CD4-positive, alpha-beta T cell treated with Interleukin-10 for 1 hour (primary cell): ENCODE measurements at regions not wholly inside any gene's neighbourhood (a gene's known extent, or its start where the extent isn't known, plus 50 kb on each side); places are given as distances from the start of the nearest gene placed in this dataset.
"Not testable (repeated sequence)": the region's sequence is repeated elsewhere in the genome, so short reads cannot be mapped to it uniquely, and the experiment has no call there.

Source experiments
- DNase-seq: peaks from one replicate; pipeline ENCODE4 v3.0.0-alpha.2; 2020

DNA sequence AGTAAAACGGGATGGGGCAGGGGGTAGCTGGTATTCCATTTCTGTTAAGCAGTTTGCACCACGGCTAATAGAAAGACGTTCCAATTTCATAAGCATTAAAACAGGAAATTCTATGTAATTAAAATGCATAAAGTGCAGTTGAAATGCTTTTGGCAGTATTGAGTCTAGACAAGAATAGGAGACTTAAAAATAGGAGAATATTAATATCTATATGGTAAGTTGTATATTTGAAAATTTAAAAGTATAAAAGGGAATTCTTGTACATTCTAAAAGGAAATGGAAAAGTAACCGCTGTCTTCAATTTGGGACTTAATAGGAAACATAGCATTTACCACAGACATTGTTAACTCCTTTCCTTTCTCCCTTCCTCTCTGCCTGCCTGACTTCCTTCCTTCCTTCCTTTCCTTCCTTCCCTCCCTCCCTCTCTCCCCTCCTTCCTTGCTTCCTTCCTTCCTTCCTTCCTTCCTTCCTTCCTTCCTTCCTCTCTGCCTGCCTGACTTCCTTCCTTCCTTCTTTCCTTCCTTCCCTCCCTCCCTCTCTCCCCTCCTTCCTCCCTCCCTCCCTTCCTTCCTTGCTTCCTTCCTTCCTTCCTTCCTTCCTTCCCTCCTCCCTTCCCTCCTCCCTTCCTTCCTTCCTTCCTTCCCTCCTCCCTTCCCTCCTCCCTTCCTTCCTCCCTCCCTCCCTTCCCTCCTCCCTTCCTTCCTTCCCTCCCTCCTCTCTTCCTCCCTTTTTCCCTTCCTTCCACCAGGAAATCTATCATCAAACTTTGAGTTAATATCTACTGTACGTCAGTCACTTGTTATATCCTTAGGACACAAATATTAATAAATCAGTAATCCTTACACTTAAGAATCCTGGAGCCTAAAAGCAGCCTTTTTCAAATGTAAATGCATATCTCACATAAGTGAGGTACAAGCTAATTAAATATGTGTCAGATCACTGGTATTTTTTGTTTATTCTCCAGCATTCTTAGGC lies 1049.3 kb downstream of the GALC start:
- no peak for DNase-seq

DNA sequence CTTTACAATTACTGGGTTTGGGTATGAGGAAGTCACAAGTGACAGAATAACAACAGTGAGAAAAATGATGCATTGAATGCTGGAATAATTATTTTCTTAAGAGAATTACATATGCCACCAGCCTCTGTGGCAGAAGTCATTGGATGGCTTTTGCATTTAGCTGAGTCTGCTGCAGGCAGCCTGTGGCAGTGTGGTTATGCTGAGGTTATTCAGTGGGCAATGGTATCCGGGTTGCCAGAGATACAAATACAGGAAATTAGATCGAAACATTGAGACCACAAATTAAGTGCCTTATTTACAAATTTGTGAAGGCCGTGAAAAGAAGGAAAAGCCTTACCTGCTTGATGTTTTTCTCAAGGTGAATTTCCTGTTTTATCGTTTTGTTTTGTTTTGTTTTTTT lies 1050.0 kb downstream of the GALC start:
- DNase-seq, result no peak

DNA sequence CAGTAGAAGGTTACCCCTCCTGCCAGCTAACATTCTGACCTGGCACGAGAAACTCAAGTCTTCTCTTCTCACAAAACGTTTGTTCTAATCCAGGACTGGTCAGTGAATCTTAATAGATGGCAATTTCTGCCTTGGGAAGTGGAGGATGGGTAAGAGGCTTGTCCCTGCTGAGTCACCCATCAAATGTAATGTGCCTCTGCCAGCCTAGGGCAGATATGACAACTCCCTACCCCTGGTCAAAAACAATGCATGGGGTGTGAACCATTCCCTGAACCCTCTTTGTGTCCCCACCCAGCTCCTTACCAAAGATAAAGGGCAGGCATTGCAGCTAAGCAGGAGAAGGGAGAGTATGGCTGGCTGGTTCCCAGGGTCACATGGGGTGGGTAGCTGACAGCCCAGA lies 1052.9 kb downstream of the GALC start:
- DNase-seq, result no peak

DNA sequence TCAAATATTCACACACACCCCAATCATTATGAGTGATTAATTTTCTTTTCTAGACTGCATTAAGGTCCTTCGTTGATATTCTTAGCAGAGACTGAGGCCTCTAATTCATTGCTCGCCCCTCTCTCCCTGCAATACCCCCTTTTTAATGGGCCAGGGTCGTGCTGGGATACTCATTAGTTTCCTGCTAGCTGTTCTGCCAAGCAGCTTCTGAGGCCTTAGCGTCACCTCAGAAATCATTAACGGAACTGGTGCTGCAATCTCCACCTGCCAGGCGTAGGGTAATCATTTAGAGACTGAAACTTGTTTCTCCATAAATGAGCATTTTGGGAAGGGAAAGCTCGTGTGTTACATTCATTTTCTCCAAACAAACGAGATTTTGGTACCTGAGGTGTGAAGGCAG lies 1054.7 kb downstream of the GALC start:
- DNase-seq, result no peak

DNA sequence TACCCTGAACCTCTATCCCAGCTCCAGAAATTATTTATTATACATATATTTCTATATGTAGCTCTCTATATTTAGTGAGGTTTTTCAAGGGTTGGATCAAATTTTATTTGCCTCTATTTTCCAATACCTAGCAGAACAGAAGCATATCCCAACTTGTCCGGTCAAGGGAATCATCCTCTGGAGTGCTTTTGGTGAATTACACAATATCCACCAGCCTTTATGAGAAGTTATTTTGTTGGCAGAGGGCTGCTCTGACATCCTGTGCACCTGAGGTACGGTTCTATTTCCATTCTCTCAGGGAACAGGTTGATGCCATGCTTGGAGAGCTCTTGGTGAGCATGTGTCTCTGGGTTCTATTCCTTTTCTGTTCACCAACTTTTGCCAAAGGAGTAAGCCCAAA lies 1056.4 kb downstream of the GALC start:
- no peak for DNase-seq

DNA sequence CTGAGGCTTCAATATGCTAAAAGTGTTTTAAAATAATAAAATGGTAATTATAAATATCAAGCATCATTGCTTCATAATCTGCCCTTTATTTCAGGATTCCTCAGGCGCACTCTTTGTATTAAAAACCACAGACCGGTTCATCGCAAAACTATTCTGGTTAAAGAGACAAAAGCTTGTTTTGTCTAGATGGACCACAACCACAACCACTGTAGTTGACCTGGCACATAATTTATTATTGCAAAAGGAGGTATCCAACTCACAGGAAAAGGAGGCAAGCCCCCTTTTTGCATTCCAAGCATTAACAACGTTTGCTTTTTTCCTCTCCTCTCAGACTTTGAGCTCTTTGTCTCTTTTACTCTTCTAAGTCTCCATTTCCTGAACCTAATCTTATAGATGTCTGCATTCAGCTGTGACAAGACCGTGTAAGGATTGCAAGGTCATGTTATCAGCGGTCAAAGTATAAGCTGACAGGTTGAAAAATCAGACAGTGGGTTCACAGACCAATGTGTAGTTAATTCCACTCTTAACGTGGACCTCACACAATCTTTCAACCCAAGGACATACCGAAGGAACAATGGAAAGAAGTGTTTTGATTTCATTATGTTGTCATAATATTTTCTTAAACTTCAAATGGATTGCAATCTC lies 1057.6 kb downstream of the GALC start:
- DNase-seq, result no peak

DNA sequence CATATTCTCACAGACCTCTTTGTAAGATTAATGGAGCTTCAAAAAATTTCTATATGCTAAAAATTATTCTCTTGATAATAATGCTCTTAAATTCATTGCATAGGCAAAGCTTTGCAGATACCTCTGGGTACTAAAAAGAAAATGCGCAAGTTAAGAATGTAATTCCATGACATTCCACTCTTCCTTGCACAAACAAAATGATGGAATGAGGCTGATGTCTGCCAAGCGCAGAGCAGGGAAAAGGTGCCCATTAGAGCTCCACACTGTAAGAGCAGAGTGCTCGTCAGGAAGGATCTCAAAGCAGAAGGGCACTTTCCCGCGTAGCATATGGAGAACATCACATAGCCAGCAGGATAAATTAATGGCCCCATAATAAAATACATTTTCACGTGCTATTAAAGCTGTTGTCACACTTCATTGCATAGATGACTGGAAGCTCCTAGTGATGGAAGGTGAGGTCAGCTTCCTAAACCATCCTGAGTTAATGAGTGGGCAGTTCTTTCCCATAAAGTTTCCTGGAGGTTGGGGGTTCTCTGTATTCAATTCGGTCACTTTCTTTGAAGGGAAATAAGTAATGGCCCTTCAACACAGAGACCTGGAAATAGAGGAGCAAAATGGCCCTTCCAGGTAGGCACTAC lies 1058.9 kb downstream of the GALC start:
- no peak for DNase-seq

DNA sequence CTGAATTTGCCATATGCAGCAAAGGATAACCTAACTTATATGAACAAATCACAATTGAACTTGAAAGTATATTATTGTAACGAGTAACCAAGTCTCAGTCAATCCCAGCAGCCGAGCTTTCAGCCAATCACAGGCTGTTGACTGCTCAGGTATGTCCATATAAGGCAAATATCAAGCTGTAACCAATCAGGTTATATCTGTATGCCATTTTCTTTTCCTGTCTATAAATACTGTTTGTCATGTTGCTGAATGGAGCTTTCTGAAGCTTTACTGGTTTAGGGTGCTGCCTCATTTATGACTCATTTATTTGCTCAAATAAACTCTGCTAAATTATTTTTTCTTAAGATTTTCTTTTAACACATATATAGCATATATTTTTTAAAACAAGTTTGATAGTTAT lies 1059.5 kb downstream of the GALC start:
- no peak for DNase-seq

DNA sequence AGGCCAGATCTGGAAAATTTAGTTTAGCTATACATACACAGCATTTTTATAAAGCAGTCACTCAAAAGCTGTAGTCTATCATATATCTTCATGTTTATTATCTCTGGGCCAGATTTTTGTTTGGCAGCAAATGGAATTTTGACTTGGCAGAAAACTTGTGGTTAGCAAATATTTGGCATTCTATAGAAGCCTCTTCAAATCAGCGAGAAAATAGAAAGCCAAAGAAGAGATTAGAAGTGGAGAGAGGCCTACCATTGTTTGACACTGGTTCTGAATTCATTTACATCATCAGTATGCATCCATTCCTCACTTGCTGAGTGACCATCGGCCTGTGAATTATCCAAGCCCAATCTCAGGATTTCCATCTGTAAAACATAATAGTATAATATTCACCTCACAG lies 1077.6 kb downstream of the GALC start:
- DNase-seq, result no peak

DNA sequence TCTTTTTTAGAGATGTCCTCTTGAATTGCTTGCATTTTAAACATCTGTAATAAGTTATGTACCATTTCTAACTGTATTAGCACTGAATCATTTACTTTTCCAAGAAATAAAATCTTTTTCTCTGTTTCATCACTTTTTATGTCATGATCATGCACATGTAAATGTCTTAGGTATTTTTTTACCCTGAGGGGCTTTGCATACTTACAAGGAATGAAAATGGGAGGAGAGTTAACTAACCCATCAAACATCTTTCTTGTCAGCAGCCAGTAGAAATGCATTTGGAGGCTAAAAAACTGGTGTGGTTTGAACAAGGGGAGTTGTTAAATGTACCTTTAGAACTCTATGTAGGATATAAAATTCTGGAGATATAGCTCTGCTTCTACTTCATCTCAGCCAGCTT lies 1080.3 kb downstream of the GALC start:
- no peak for DNase-seq

DNA sequence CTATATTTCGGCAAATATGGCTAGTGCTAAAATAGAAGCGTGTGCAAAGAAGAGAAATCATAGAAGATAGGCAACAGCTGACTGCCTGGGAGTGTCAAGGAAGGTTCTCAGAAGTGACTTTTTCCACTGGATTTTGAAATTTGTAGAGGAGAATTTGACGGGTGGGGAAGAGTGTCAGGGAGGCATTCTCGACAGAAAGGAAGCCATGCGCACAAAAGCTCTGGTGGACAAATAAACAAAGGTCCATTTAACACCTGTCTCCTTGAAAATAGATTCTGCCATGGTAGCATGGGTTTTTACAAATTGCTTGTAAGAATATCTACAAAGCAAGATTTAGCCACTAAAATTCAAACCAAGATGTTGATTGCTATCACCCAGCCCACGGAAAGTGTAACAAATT lies 1081.5 kb downstream of the GALC start:
- DNase-seq, result no peak

DNA sequence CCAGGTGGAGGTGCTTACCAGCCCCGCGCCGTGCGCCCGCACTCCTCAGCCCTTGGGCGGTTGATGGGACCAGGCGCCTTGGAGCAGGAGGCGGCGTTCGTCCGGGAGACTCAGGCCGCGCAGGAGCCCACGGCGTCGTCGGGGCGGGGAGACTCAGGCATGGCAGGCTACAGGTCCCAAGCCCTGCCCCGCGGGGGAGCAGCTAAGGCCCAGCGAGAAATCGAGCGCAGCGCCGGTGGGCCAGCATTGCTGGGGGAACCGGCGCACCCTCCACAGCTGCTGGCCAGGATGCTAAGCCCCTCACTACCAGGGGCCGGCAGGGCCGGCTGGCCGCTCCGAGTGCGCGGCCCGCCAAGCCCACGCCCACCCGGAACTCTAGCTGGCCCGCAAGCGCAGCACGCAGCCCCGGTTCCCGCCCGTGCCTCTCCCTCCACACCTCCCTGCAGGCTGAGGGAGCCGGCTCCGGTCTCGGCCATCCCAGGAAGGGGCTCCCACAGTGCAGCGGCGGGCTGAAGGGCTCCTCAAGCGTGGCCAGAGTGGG lies 1087.5 kb downstream of the GALC start:
- DNase-seq, result not testable (repeated sequence)

DNA sequence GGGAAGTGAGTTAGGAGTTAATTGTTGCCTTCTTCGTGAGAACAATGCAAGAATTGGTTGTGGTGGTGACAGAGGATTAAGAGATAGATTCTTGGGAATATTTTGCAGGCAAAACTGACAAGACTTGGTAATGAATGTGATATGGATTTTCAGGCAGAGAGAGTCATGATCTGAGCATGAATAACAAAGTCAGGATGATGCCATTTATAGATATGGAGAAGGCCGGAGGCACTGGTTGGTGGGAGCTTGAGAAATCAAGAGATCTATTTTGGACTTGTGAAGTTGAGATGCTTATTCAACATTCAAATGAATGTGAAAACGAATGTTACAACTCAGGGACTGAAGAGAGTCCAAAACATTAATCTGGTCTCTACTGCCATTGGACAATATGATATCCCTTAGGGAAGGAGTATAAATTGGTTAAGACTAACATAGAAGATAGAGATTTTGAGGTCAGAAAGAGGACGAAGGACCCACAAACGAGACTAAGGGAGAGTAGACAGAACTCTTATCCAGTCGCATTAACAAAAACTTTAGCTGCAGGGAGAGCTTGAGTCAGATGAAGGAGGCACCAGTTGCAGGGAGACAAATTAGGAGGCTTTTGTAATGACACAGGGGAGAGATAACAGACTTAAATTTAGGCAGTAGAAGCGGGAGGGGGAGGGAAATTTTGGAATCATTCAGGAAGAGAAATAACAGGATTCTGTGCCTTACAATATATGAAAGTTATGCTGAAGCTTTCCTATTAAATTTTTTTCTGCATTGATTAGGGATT lies 1090.6 kb downstream of the GALC start:
- no peak for DNase-seq

DNA sequence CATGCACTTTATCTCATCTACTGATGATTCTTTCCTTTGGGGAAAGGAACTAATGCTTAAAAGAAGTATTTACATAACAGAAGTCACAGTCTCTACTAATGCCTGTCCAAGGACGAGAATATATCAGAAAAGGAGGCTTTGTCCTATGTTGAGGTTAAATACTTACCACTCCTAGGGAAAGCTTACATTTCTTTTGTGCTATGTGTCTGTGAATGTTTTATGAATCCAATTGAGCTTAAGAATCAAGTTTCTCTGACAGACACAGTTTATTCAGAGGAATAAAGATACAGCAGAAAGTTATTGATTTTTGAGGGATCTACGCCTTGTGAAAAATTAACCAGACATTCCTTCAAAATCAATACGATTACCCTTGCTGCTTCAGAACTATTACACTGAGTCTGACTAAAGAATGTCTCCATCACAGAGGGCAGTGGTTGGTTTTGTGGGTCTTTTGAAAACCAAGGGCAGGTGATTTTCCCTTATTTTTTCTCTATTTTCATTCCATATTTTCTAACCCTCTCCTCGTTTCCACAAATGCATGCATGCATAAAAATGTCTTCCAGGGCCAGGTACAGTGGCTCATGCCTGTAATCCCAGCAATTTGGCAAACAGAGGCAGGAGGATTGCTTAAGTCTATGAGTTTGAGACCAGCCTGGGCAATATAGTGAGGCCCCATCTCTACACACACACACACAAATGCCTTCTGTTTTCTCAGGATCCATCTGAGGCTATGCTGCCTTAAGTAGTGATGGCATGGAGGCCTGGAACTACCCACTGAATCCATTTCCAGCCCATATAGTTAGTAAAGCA lies 1095.1 kb downstream of the GALC start:
- no peak for DNase-seq

DNA sequence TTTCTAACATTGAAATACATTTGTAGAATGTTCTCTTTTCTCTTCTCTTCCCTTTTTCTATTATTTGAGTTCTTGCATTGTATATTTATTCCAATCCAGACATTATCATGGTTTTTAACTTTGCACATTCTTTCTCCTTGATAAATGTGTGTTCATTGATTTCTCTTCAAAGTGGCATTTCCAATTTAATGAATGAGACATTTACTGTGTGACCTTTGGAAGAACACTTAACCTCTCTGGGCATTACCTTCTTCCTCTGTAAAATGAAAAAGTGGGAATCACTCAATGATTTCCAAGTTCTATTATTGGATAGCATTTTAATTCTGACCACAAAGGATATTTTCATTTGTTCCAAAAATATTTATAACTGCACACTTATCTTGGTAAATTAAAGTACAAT lies 1095.8 kb downstream of the GALC start:
- no peak for DNase-seq

DNA sequence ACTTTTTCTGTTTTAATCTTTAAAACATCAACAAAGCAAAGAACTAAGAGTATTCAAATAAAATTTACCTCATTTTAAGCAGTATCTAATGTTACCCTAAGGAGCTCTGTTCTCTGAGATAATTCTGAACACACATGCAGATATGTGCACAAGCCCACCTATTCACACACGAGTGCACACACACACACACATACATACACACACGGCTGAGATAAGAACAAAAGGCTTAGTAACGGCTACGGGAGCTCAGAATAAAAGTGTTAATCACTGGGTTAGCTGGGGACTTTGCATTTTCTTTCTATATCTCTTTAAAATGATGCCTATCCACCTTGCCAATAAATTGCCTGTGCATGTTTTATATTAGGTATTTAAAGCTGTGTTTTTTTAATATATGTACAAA lies 1096.3 kb downstream of the GALC start:
- DNase-seq, result no peak

DNA sequence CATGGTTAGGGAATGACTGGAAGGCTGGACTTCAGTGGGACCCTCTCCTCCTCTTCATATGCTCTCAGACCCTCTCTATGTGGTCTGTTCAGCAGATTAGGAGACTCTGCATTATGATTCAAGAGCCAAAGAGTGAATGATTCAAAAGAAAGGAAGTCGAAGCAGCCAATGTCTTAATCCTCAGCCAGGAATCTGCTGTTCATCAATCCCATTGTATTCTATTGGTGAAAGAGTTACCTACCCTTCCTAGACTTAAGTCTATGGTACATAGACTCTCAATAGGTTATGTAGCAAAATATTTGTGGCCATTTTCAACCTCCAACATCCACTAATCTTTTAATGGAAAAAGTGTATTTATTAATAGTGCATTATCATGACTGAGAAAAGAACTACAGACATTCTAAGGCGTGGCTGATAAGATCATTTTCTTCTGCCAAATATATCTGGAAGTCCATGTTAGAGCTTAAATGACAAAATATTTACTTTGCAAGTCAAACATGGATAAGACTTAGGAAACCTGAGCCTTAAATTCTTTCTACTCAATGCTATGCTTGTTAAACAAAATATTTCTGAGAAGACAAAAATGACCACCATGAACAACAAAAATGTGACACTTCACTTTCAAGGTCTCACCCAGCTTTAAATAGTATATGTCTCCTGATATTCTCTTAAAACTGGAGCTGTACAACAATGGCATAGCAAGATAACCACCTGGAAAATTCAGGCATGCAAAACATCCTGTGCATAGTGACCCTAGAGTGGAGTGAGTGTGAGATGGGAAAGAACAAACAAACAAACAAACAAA lies 1100.6 kb downstream of the GALC start:
- no peak for DNase-seq

DNA sequence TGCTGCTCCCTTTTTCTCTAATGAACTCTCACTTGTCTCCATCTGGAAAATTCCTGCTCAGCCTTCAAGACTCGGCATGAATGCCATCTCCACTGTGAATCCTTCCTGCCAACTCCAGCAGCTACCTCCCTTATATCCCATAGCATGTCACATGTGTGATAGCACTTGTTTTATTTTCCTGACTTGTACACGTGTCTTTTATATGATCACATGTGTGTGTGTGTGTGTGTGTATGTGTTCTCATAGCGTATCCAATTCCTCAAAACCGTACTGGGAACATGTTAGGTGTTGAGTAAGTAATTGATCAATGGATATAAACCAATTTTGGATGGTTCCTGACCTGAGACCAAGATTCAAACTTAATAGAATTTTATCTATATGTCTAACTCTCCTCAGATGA lies 1107.7 kb downstream of the GALC start:
- DNase-seq, result no peak

DNA sequence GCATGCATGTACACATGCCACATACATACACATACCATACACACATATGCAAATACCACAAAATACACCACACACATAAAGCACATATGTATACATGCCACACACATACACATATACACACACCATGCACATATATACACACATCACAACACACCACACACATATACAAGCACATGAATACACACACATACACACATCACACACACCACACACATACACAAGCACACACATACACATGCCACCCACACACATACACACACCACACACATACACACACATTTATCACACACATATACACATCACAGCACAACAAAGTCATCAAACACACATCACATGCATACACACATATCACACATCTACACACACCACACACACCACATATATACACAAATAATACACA lies 1108.5 kb downstream of the GALC start:
- no peak for DNase-seq

DNA sequence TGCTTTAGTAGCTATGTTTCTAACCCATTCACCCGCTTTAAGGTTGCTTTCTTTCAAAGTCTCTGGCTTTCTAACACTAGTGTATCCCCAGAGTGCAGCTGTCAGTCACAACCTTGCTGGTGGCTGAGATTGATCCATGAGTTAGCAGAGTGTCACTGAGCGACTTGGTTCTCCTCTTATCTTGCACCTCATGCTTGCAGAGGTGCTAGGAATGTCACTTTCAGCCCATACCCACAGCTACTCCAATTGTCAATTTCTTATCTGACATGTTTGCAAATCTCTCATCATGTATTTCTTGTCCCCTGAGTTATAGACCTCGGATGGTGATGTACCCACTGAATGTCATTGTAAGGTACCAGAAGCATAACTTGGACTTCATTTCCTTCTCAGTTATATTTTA lies 1110.2 kb downstream of the GALC start:
- DNase-seq, result no peak

DNA sequence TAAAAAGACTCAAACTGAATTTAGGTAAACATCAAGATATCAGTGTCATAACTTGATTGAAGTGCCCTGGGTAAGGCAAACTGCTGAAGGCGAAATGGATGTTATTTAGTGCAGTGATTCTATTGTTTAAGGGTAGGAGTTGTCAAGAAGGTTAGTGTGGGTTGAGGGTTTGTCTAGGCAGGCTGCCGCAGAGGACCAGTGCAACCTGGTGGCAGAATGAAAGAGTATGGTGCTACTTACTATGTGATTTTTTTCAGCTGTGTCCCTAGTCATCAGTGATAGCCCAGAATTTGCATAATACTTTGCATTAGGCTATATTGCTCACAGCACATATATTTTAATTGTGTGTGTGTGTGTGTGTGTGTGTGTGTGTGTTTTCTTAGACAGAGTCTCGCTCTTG lies 1127.0 kb downstream of the GALC start:
- no peak for DNase-seq
